ENCODE measurements at regions not wholly inside any gene's neighbourhood (a gene's known extent, or its start where the extent isn't known, plus 50 kb on each side); places are given as distances from the start of the nearest gene placed in this dataset.

- 71% methylated on average over 9 of the region's 9 CpGs for WGBS (ENCODE audit: insufficient coverage, low coverage, low lambda C conversion rate, missing lambda C conversion rate)
- no peak overlapping the region for H3K4me3 ChIP-seq
- ATAC-seq: no peak
- DNase-seq: no peak
- H3K9me3 ChIP-seq: no peaks in the 10 kb centered on the region
- TF ChIP-seq POLR2A (IDR thresholded peaks at IDR 0.05) (no peak), CTCF (IDR thresholded peaks at IDR 0.05) (no peak)
- intact Hi-C loops (cut with DNase I): no loop called here
- H3K4me1 ChIP-seq: no peaks in the 10 kb centered on the region
- H3K27me3 ChIP-seq: no peaks in the 10 kb centered on the region
- no peak overlapping the region for H3K27ac ChIP-seq
- H3K36me3 ChIP-seq: no peaks in the 10 kb centered on the region
These were observed 130.1 kb upstream of the RARB start for GRCh38 chr3:25297667-25298585.

- Histone ChIP-seq H3K4me3 (no peak overlapping the region), H3K36me3 (no peaks in the 10 kb centered on the region), H3K27ac (no peak overlapping the region), H3K4me1 (no peaks in the 10 kb centered on the region), H3K27me3 (no peaks in the 10 kb centered on the region), H3K9me3 (no peaks in the 10 kb centered on the region)
- intact Hi-C loops (cut with DNase I): no loop called here
- no peak for ATAC-seq
- TF ChIP-seq POLR2A (IDR thresholded peaks at IDR 0.05): no peak
- no peak for TF ChIP-seq CTCF (IDR thresholded peaks at IDR 0.05)
- whole genome bisulfite sequencing (ENCODE audit: insufficient coverage, low coverage, low lambda C conversion rate, missing lambda C conversion rate): 88% methylated on average over 1 of the region's 1 CpG
- DNase-seq: no peak
These were observed 127.9 kb upstream of the RARB start for GRCh38 chr3:25300141-25300540.

GRCh38 chr3:25304916-25305315 lies 123.1 kb upstream of the RARB start:
- H3K9me3 ChIP-seq: no peaks in the 10 kb centered on the region
- TF ChIP-seq POLR2A (IDR thresholded peaks at IDR 0.05): no peak
- TF ChIP-seq CTCF (IDR thresholded peaks at IDR 0.05): no peak
- H3K27me3 ChIP-seq: no peaks in the 10 kb centered on the region
- H3K27ac ChIP-seq: no peak overlapping the region
- intact Hi-C loops (cut with DNase I): no loop called here
- no peaks in the 10 kb centered on the region for H3K4me1 ChIP-seq
- 32% methylated on average over 2 of the region's 2 CpGs for WGBS (ENCODE audit: insufficient coverage, low coverage, low lambda C conversion rate, missing lambda C conversion rate)
- no peaks in the 10 kb centered on the region for H3K36me3 ChIP-seq
- ATAC-seq (no peak), DNase-seq (no peak)
- no peak overlapping the region for H3K4me3 ChIP-seq

GRCh38 chr3:25306066-25306465 lies 122.0 kb upstream of the RARB start:
- Histone ChIP-seq H3K4me1 (no peaks in the 10 kb centered on the region), H3K27ac (no peak overlapping the region), H3K9me3 (no peaks in the 10 kb centered on the region), H3K4me3 (no peak overlapping the region), H3K27me3 (no peaks in the 10 kb centered on the region), H3K36me3 (no peaks in the 10 kb centered on the region)
- intact Hi-C loops (cut with DNase I): no loop called here
- ATAC-seq: peak in 1 of 4 donors; percentile 22
- WGBS (ENCODE audit: insufficient coverage, low coverage, low lambda C conversion rate, missing lambda C conversion rate): 39% methylated on average over 5 of the region's 5 CpGs
- DNase-seq: no peak
- no peak for TF ChIP-seq CTCF (IDR thresholded peaks at IDR 0.05)
- no peak for TF ChIP-seq POLR2A (IDR thresholded peaks at IDR 0.05)

Measured in right lobe of liver (tissue), 6 donors.